Kidney epithelial cell (primary cell): ENCODE measurements at regions not wholly inside any gene's neighbourhood (a gene's known extent, or its start where the extent isn't known, plus 50 kb on each side); places are given as distances from the start of the nearest gene placed in this dataset.

Experiments used
- DNase-seq: peaks from one replicate; pipeline ENCODE4 v3.0.0-alpha.2; 2010; ENCODE audit warnings: low read depth
- H3K27me3 ChIP-seq: 2 replicates; pipeline ENCODE4 v1.6.0; 2011; ENCODE audit warnings: low read length; ENCODE audit not compliant: control insufficient read depth, insufficient read depth
- H3K36me3 ChIP-seq: 2 replicates; pipeline ENCODE4 v1.5.1; 2011; ENCODE audit warnings: low read length; ENCODE audit not compliant: control insufficient read depth, insufficient read depth
- H3K4me3 ChIP-seq: 2 replicates; pipeline ENCODE4 v1.5.1; 2011; ENCODE audit warnings: low read depth, mild to moderate bottlenecking, control low read depth, low read length
- CTCF ChIP-seq: IDR thresholded peaks from 2 replicates; pipeline ENCODE4 v1.5.1; 2011; ENCODE audit warnings: mild to moderate bottlenecking, moderate library complexity, low read length, control low read depth, inconsistent platforms; ENCODE audit not compliant: insufficient read depth, poor library complexity, severe bottlenecking

GRCh38 chr18:35780937-35781336, 191.5 kb upstream of the RMP24 start:
- Histone ChIP-seq H3K27me3 (peaks cover 2% of the 10 kb centered on the region), H3K36me3 (no peaks in the 10 kb centered on the region), H3K4me3 (no peak overlapping the region)
- no peak for TF ChIP-seq CTCF
- no peak for DNase-seq

GRCh38 chr18:35782926-35783325, 189.6 kb upstream of the RMP24 start:
- Histone ChIP-seq H3K27me3 (peaks cover 2% of the 10 kb centered on the region), H3K36me3 (no peaks in the 10 kb centered on the region), H3K4me3 (no peak overlapping the region)
- DNase-seq: no peak
- no peak for TF ChIP-seq CTCF

GRCh38 chr18:35786365-35787042, 186.0 kb upstream of the RMP24 start:
- no peaks in the 10 kb centered on the region for H3K36me3 ChIP-seq
- no peaks in the 10 kb centered on the region for H3K27me3 ChIP-seq
- DNase-seq: no peak
- H3K4me3 ChIP-seq: no peak overlapping the region
- TF ChIP-seq CTCF: no peak

GRCh38 chr18:35789543-35789942, 182.9 kb upstream of the RMP24 start:
- H3K4me3 ChIP-seq: no peak overlapping the region
- DNase-seq: no peak
- no peaks in the 10 kb centered on the region for H3K36me3 ChIP-seq
- TF ChIP-seq CTCF: no peak
- no peaks in the 10 kb centered on the region for H3K27me3 ChIP-seq

- TF ChIP-seq CTCF: no peak
- peaks cover 3% of the 10 kb centered on the region for H3K27me3 ChIP-seq
- no peak for DNase-seq
- H3K4me3 ChIP-seq: no peak overlapping the region
- no peaks in the 10 kb centered on the region for H3K36me3 ChIP-seq
Measured at GRCh38 chr18:35797948-35798347, 174.5 kb upstream of the RMP24 start.

- H3K27me3 ChIP-seq: peaks cover 3% of the 10 kb centered on the region
- no peak overlapping the region for H3K4me3 ChIP-seq
- no peaks in the 10 kb centered on the region for H3K36me3 ChIP-seq
- DNase-seq: no peak
- TF ChIP-seq CTCF: no peak
Measured at GRCh38 chr18:35803551-35803950, 168.9 kb upstream of the RMP24 start.
